HG03521 (cell line): ENCODE measurements at regions not wholly inside any gene's neighbourhood (a gene's known extent, or its start where the extent isn't known, plus 50 kb on each side); places are given as distances from the start of the nearest gene placed in this dataset.

ENCODE experiments used
- ATAC-seq: cut with Tn5 transposase; IDR thresholded peaks from one replicate; pipeline ENCODE4 v1.9.1; 2021; ENCODE audit warnings: mild to moderate bottlenecking, moderate library complexity; ENCODE audit not compliant: unreplicated experiment

DNA sequence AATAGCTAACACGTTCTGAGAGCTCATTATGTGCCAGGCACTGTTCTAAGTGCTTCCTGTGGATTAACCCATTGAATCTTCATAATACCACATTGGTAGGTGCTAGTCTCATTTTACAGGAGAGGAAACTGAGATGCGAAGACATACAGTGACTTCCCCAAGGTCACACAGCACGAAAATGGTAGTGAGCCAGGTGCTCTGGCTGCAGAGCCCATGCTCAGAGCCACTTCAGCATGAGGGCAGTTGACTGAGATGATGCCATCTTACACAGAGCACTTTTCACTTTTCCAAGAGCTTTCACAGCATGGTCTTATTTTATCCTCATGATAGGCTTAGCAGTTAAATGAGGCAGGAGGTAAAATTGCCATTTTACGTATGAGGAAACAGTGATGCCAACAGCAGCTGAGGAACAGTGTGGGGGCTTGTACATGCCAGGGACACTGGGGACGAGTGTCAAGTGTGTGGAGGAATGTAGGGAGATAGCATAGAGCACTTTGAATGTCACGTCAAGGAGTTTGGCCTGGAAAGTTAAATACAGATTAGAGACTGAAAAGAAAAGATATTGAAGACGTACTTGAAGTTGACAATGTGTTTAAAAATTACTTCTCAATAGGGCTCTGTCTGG, 180.0 kb downstream of the KIF4B start:
- ATAC-seq, result no peak

DNA sequence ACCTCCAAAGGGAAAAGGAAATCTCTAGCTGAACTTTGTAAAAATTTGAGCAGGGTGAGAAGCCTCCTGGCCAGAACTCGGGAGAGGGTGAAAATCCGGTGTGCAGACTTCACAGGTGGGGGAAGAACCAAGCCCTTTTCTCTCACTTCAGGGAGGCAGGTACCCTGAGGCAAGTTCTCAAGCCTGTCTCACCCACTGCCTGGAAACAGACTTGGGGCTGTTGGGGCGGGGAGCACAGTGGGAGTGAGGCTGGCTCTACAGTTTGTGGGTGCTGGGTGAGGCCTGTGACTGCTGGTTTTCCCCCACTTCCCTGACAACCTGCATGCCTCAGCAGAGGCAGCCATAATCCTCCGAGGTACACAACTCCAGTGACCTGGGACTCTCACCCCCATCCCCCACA, 187.1 kb downstream of the KIF4B start:
- ATAC-seq, result no peak

DNA sequence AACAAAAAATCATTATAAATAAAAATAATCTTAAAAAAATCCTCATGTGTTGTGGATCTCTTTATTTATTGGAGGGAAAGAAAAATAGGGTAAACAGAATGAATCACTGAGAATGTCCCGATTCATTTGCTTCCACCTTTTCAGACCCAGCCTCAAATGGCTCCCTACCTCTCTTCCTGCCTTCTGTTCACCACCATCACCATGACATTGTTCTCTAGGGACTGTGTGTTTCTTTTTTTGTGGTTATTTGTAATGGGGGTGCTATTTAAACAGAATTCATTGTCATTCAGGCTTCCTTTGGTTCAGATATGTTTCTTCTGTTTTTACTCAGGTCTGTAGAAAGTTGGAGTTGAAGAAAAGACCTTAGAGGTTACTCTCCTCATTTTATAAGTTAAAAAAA, 198.2 kb downstream of the KIF4B start:
- no peak for ATAC-seq

DNA sequence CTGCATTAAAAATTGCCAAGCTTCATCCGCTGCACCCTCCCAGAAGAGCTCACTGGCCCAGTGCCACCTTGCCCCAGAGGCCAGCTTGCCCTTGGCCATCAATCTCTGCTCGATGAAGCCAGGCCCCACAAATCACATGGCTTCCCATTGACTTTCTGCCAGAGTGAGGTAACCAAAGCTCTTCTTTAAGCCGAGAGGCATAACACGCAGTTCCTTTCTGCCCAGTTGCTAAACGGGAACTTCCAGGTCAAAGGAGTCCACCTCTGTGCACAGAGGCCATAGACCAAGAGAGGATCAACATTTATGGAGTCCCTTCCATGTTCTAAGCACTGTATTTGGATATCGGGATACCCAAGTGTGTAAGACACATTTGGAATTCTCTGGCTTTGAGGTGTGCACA, 208.8 kb downstream of the KIF4B start:
- no peak for ATAC-seq

DNA sequence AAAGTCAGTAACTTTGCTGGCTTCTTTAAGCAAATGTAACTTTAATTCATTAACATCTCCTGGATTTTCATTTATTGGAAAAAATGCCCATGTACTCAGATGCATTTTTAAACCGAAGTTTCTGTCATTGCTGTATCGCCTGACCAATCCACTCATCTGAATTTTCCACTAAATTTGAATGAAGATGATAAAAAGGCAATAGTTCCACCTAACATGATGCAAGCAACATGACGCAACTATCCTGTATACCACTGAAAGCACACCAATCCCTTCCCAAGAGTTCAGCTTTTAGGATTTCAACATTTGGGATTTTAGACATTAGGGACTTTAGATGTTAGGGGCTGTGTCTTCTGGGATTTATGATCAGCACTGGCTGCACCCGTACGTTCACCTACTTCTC, 215.6 kb downstream of the KIF4B start:
- ATAC-seq, result no peak

DNA sequence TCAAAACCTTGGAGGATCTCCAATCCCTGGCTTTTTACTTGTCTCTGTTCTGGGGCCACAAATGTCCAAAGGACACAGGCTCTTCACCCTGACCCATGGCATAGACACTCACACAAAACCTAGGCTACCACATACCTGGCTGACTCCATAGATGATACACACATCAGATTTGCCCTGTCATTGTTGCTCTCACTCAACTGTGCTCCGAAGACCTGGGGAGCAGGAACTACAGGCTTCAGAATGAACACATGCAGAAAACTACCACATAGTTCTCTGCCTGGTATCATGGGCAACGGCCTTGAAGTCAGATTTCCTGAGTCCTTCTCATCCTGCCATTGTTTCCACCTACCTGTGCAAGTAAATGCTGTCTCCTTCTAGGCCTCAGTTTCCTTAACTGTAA, 226.2 kb downstream of the KIF4B start:
- no peak for ATAC-seq

DNA sequence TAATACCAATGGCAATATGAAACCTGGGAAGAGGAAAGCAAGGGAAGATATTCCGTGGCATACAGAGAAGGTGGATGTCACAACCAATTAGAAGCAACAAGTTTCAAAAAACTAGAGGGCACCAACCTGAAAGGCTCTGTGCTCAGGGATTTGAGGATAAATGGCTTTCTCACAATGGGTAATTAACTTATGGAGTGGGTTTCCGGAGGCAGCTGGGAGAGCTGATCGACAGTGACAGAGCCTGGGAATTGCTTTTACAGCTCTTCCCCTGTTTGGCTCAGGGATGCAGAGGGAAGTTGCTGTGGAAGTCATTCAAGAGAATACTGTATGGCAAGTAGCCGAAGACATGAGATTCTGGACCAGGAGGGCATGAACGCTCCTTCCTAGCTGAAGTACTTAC, 237.0 kb downstream of the KIF4B start:
- no peak for ATAC-seq

DNA sequence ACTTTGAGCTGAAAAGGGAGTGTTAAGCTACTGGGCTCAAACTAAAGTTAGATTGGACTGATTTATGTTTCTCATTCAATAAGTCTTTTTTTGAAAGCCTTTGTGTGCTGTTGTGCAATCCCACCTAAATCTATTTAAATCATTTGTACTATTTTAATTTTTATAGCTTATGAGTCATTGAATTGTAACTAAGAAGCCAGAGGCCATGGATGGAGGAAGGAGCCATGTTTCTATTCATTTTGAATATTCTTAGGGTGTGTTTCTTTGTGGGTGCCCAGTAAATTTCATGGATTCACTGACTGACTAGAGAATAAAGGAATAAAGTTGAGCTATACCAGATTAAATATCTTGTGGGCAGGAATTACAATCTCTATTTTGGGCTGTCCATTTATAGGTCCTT, 238.5 kb downstream of the KIF4B start:
- no peak for ATAC-seq

DNA sequence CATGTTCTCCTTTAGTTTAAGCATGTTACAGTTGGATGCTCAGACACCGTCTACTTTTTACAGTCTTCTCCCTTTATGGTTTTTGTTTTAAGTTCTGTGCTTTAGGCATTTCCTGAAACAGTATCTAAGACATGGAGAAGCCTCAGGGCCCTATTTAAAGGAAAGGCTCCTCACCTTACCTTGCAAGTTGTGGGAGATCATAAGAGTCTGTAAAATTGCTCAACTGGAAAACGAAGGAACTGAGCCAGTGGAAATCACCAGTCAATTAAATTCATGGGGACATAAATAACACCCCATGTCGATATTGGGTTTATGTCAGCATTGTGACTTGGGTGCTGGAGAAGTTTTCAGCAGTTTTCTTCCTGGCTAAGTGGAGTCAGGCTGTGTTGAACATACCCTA, 239.2 kb downstream of the KIF4B start:
- ATAC-seq, result no peak

DNA sequence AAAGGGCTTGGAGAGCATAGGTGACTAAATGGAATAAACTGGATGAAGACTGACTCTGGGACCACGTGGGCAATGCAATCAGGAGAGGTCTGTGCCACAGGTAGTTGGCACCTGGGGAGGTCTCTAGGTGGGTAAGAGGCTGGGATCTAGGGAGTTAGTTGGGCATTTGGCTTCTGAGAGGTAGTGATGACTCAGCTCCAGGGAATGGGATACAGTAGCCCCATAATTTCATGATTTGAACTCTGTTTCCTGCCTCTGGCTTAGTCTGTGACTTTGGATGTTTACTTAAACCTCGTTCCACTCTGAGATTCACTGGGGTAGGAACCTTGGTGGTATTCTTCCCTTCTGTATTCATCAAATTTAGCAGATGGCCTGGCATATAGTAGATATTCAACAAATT, 240.8 kb downstream of the KIF4B start:
- no peak for ATAC-seq

DNA sequence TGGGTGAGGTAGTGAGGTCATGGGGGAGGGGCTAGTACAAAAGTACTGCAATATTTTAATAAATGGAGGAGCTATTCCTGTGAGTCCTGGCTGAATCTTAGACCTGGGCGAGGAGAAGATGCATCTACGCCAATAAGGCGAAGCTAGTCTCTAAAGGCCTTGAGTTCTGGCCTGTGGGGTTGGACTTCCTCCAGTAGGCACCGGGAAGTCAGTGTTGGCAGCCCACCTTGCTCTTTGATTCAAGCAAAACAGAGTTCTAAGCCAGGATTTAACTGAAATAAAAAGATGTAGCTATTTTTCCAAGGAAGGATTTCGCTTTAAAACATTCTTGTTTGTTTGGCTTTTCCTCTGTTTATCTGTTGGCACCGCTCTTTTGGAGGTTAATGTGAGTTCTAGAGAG, 244.6 kb downstream of the KIF4B start:
- ATAC-seq, result no peak

DNA sequence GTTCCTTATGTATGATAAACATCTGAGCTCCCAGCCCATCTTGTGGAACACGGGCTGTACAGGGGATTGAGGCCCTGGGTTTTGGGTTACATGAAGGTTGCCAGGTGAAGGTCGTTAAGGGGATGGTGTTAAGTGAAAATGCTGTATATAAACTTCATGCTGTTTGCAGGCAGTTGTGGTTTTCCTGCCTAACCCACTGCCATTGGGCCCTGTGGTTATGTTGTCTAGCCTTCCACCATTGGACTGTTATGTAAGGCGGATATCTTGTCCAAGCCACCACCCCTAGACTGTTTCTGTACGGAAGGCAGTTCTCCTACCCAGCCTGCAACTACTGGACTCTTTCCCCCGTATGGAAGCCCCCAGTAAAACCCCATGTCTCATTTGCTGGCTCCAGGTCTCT, 246.1 kb downstream of the KIF4B start:
- no peak for ATAC-seq

DNA sequence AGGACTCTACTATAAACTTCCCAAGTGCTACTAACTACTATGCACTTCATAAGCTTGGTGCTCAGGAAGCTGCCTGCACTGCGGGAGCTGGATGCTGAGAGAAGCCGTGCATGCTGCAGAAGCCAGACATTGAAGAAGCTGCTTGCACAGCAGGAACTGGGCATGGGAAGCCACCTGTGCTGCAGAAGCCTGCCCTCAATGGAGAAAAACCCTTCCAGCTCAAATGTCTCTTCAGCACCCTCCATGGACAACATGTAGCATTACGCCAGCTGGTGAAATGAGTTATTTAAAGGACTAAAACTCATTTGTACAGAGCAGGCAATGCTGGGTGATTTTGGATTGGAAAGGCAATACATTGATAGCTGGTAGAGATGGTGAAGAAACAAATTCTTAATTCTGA, 247.2 kb downstream of the KIF4B start:
- no peak for ATAC-seq

DNA sequence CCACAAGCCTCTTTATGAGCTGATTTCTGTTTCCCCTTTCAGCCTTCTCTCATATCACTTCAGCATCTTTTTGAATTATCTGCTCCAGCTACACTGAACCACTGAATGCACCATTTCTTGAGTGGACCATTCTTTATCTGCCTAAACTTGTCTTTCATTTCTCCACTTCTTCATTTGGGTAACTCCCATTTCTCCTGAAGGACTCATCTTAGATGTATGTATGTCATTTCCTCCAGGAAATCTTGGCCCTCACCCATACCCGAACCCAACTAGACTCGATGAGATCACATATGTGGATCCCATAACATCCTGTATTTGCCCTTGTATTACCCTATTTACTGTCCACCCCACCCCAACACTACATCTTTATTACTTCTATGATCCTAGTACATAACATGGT, 249.8 kb downstream of the KIF4B start:
- ATAC-seq, result no peak

DNA sequence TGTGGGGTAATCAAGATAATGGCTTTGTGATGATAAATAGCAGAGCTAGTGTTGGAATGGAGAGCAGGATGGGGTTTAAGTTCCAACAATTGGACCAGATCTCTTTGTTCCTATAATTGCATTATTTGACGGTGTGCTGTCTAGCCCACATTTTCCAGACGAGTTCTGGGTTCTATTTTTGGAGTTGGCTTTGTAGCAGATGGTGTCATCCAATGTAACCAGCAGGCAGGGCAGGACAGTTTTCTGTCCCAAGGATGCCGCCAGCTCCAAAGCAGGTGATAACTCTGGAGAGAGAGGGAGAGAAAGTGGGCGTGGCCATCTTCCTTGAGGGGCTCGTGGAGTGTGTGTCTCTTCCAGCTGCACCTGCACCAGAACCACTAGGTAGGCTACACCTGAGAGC, 251.3 kb downstream of the KIF4B start:
- no peak for ATAC-seq

DNA sequence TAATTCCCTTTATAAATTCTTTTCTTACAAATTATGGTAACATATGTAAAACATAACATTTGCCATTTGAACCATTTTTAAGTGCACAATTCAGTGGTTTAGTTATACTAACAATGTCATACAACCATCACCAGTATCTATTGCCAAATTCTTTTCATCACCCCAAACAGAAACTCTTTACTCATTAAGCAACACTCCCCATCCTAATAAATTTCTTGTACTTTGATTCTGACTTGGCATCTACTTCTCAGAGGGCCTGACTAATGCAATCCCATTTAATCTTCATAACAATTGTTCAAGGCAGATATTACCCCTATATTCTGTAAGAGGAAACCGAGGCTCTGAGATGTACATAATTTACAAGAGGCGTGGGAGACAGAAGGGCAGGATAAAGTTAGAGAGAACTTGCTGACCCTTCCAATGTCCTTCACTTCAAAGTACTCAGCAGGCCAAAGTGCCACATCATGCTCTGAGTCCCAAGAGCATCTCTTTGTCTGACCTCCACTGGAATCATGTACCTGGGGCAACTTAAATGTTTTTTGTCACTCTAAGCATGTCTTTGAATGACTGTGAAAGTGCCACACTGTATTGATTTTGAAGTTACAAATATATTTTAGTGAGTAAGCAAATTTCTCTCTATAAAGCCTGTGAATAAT, 255.3 kb downstream of the KIF4B start:
- no peak for ATAC-seq

DNA sequence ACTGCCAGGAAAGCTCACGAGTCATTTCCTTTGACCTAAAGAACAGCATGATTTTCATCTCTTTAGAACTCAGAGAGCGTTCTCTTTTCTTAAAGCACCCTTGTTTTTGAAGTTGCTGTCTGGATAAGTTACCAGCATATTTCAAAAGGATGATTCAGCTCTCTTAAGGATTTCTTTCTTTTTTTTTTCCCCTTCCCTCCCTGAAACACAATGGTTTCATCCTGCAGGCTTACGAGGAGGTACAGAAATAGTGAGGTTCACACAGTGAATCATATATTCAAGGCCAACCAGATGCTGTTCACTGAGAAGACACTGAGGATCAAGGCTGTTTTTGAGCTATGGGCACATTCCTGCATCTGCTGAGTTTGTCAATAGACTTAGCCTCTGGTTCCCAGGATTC, 257.2 kb downstream of the KIF4B start:
- no peak for ATAC-seq

DNA sequence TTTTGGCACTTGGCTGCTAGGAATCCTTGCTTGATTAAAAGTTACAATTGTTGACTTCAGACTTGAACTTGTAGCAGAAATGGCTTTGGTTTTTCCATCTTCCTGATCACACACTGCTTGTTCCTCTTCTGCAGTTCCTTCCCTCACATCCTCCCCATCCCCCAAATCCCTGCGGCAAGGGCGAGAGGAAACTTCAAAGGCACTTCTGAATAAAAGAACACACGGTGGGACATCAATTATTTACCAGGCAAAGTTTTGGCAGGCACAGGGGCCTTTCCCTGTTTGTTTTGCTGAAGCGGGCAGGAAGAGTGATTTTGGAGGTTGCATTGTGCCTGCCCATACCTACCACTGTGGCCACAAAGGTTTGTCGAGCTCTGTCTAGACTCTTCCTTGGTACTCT, 260.9 kb downstream of the KIF4B start:
- no peak for ATAC-seq

DNA sequence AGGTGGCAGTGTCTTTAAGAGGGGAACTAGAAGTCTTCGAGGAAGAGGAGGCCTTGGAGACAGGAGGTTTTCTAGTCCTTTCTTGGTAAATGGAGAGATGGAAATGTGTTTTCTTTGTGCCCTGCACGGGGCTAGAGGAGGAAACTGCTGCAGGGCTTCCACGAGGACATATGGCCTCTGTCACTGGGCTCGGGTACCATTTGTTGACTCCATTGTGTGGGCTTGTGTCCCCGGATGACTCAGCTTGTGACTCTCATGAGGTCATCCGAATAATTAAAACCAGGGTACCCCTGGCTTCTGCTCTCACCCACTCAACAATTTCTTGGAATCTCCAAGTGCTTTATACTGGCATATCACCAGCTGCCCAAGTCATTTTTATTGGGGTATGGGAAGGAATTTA, 261.7 kb downstream of the KIF4B start:
- ATAC-seq, result no peak

DNA sequence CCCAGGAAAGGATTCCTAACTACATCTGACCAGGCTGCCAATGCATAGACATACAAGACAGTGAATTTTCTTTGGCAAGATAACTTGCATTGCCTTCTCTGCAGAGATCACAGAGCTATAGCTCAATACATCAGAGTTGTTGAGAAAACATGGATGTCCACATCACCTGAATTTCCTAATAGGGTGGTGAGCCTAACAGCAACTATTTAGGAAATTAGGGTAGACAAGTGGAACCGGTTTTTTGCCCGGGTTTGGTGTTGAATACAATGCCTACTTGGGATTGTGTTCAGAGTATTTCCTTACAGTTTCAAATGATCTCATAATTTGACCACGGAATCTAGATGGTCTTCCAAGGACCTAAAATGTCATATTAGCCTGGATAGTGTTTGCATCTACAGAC, 262.7 kb downstream of the KIF4B start:
- no peak for ATAC-seq

DNA sequence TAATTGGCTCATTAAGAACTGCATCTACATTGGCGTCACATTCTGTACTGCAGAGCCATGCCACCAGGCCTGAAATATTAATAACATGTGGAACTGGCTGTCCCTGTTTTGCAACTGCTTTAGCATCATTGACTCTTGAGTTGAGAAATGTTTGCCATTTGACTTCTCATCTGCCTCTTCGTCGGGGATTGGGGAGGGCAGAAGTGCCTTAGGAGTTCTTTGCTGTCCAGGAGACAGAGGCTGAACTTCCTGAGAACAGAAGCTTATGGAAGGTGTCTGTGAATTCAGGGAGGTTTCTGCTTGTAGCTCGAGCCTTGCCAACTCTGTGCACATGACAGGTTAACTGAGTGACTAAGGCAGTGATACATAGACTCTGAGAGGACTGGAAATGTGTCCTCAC, 265.0 kb downstream of the KIF4B start:
- no peak for ATAC-seq

DNA sequence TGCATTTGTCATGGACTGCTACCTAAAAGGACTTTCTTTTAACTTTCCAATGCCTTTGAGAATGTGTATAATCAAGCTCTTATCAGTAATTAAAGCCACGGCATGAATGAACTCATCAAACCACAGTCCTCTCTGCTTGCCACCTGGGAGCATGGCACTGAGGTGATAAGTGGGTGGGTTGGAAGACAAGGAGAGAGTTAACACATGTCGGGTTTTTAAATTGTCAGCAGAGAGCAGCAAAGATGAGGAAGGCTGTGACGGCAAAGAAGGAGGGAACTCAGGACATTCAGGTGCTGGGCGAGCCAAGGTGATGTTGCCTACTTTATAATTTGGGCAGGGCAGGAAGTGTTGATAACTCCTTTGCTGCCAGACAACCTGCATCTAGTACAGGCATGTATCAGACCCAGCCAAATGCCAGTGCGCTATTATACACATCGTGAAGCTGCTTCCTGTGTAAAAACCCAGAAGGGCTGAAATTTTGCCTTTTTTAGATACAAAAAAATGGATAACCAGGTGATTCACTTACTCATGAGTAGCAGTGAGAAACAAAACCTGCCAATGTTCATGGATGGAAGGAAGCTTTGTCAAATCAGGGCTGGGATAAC, 269.1 kb downstream of the KIF4B start:
- no peak for ATAC-seq

DNA sequence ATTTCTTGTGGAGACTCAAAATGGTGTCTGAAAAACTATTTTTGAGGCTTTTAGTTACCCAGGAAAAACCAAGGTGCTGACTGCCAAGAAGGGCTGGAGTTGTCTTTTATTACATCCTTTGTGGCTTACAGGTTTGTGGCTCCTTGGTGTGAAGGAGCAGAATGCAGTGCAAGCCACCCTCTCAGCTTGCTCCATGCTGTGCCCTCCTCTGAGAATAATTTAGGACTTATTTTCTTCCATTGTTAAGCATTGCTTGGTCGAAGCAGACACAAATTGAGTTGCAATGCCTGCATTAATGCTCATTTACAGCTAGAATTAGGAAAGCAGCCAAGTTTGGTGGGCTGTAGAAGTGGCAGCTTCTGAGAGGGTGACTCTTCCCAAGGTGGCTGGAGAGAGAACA, 272.2 kb downstream of the KIF4B start:
- ATAC-seq, result no peak
